Astrocyte of the spinal cord (primary cell): ENCODE measurements at regions not wholly inside any gene's neighbourhood (a gene's known extent, or its start where the extent isn't known, plus 50 kb on each side); places are given as distances from the start of the nearest gene placed in this dataset.

ENCODE experiments used
- DNase-seq: peaks from one replicate; pipeline ENCODE4 v3.0.0; 2011; ENCODE audit warnings: low read depth, low spot score
- H3K4me3 ChIP-seq: 2 replicates; pipeline ENCODE4 v1.5.1; 2011; ENCODE audit warnings: low read depth, mild to moderate bottlenecking, low read length, moderate library complexity
- CTCF ChIP-seq: IDR thresholded peaks from 2 replicates; pipeline ENCODE4 v1.5.1; 2012; ENCODE audit warnings: low read depth, mild to moderate bottlenecking, low read length, inconsistent platforms
- in situ Hi-C: cut with HindIII; loops from 2 replicates; pipeline ENCODE4 v1.10.0; 2017; ENCODE audit warnings: low sequenced_read_pairs

GRCh38 chr15:53884441-53884840 lies 93.8 kb upstream of the UNC13C start:
- in situ Hi-C loops, result no loop called here
- DNase-seq, result no peak
- TF ChIP-seq CTCF, result no peak
- H3K4me3 ChIP-seq, result no peak overlapping the region

- no peak overlapping the region for H3K4me3 ChIP-seq
- no peak for TF ChIP-seq CTCF
- in situ Hi-C loops, result no loop called here
- no peak for DNase-seq
Observed at GRCh38 chr15:53882311-53882710, 95.9 kb upstream of the UNC13C start.

- in situ Hi-C loops, result no loop called here
- DNase-seq, result no peak
- H3K4me3 ChIP-seq, result no peak overlapping the region
- no peak for TF ChIP-seq CTCF
Observed at GRCh38 chr15:53880357-53880756, 97.9 kb upstream of the UNC13C start.

GRCh38 chr15:53875711-53876110 lies 102.5 kb upstream of the UNC13C start:
- in situ Hi-C loops, result no loop called here
- no peak for DNase-seq
- no peak for TF ChIP-seq CTCF
- no peak overlapping the region for H3K4me3 ChIP-seq

- H3K4me3 ChIP-seq, result no peak overlapping the region
- DNase-seq, result no peak
- in situ Hi-C loops, result no loop called here
- TF ChIP-seq CTCF, result no peak
Observed at GRCh38 chr15:53875139-53875538, 103.1 kb upstream of the UNC13C start.

GRCh38 chr15:53872410-53872809 lies 105.8 kb upstream of the UNC13C start:
- TF ChIP-seq CTCF, result no peak
- no peak for DNase-seq
- H3K4me3 ChIP-seq, result no peak overlapping the region
- in situ Hi-C loops, result no loop called here

- DNase-seq, result no peak
- no peak overlapping the region for H3K4me3 ChIP-seq
- TF ChIP-seq CTCF, result no peak
- in situ Hi-C loops, result no loop called here
Observed at GRCh38 chr15:53869806-53870073, 108.5 kb upstream of the UNC13C start.
